A673 (cell line): ENCODE measurements at regions not wholly inside any gene's neighbourhood (a gene's known extent, or its start where the extent isn't known, plus 50 kb on each side); places are given as distances from the start of the nearest gene placed in this dataset.

ENCODE experiments used
- EZH2 ChIP-seq: fragments of 200-600 bp; sonication (generic); IDR thresholded peaks from 2 replicates; pipeline ENCODE4 v1.6.1; 2017; ENCODE audit warnings: borderline replicate concordance, low read depth, mild to moderate bottlenecking, mixed read lengths, antibody characterized with exemption, low read length; ENCODE audit not compliant: poor library complexity, severe bottlenecking
- TF ChIP-seq, protein P1 (sequence below): fragments of 300-800, 200-600 bp; sonication (generic); conservative IDR thresholded peaks from 2 replicates; pipeline ENCODE4 v1.5.1; 2017; ENCODE audit warnings: low read depth, mild to moderate bottlenecking, antibody characterized with exemption, low read length, moderate library complexity, mixed read lengths

DNA sequence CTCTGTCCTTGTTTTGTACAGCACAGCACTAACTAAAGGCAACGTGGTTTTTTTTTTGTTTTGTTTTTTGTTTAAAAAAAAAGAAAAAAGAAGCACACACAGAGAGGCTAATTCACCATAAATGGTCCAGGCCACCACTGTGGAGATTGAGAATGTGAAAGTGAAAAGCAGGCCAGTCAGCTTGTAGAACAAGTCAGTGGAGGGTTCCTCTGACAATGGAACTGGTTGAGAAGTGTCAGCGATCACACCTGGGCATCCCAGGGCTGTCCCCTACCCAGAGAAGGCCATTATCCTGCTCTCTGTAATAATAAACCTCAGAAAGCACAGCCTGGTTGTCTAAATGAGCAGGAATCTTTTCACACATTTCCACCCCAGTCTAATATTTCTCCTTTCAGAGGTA is 119.6 kb upstream of the ZNF438 start:
- no peak for TF ChIP-seq EZH2
- TF ChIP-seq, protein P1, sequence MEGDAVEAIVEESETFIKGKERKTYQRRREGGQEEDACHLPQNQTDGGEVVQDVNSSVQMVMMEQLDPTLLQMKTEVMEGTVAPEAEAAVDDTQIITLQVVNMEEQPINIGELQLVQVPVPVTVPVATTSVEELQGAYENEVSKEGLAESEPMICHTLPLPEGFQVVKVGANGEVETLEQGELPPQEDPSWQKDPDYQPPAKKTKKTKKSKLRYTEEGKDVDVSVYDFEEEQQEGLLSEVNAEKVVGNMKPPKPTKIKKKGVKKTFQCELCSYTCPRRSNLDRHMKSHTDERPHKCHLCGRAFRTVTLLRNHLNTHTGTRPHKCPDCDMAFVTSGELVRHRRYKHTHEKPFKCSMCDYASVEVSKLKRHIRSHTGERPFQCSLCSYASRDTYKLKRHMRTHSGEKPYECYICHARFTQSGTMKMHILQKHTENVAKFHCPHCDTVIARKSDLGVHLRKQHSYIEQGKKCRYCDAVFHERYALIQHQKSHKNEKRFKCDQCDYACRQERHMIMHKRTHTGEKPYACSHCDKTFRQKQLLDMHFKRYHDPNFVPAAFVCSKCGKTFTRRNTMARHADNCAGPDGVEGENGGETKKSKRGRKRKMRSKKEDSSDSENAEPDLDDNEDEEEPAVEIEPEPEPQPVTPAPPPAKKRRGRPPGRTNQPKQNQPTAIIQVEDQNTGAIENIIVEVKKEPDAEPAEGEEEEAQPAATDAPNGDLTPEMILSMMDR: no peak
